Activated CD4-positive, alpha-beta T cell treated with anti-CD3 and anti-CD28 coated beads, Interleukin-2, amount 10 ng/mL, durations not matched to agents 7 days and 5 days (primary cell): ENCODE measurements at regions not wholly inside any gene's neighbourhood (a gene's known extent, or its start where the extent isn't known, plus 50 kb on each side); places are given as distances from the start of the nearest gene placed in this dataset.
A peak's percentile ranks its signal among the peaks of the same experiment; 100 is the strongest.

Experiments
- CTCF ChIA-PET: fragments of 350-600 bp; sonication (Branson Sonifier 250); formaldehyde crosslinking; loops from one replicate; lab custom pipeline; 2021; ENCODE audit warnings: antibody characterized with exemption; lab: Charles Lee
- POLR2A ChIA-PET: fragments of 350-600 bp; sonication (Branson Sonifier 250); formaldehyde crosslinking; loops from one replicate; lab custom pipeline; 2021; ENCODE audit warnings: antibody characterized with exemption; lab: Charles Lee
- DNase-seq: peaks from one replicate; pipeline ENCODE4 v3.0.0-alpha.2; 2020
- H3K27ac Mint-ChIP-seq: one replicate; pipeline ENCODE4 v1.8.0; 2021; ENCODE audit warnings: mild to moderate bottlenecking, moderate library complexity, mixed read lengths
- H3K27me3 Mint-ChIP-seq: one replicate; pipeline ENCODE4 v1.8.0; 2021; ENCODE audit warnings: mixed read lengths
- H3K36me3 Mint-ChIP-seq: one replicate; pipeline ENCODE4 v1.8.0; 2021; ENCODE audit warnings: low read depth, mixed read lengths
- H3K4me1 Mint-ChIP-seq: one replicate; pipeline ENCODE4 v1.8.0; 2021; ENCODE audit warnings: mixed read lengths
- H3K4me3 Mint-ChIP-seq: one replicate; pipeline ENCODE4 v1.8.0; 2021; ENCODE audit warnings: mild to moderate bottlenecking, moderate library complexity, mixed read lengths
- H3K9me3 Mint-ChIP-seq: one replicate; pipeline ENCODE4 v1.8.0; 2021; ENCODE audit warnings: mixed read lengths

DNA sequence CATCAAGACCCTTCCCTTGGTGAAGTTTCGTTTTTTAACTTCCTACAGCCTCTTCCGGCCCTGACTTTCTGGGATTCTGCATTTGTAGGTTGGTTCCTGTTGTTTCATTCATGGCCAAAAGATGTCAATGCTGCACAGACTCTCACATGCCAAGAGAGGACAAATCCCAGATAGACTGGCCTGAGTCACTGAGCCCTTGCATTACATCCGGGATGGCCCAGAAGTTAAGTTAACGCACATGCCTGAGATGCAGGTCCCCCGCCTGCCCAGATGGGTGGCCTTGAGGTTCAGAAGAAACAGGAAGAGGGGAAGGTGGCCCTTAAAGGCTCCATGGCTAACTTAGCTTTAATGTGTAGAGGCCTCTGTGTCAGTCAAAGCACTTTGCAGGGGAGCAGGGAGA, 51.6 kb upstream of the SRGAP3 start:
- Mint-ChIP-seq H3K36me3 (no peaks in the 10 kb centered on the region), H3K27ac (no peak overlapping the region), H3K9me3 (peaks cover 4% of the 10 kb centered on the region), H3K4me1 (peaks cover 13% of the 10 kb centered on the region), H3K4me3 (no peak overlapping the region), H3K27me3 (peaks cover 3% of the 10 kb centered on the region)
- ChIA-PET CTCF (interaction anchor here (1.2 to 3.7 kb wide), 3 partner anchors 313 to 325 kb away, joined by 3 to 23 read pairs (median 6); no protein-coding TSS in a partner anchor), POLR2A (no interaction called here)
- no peak for DNase-seq

DNA sequence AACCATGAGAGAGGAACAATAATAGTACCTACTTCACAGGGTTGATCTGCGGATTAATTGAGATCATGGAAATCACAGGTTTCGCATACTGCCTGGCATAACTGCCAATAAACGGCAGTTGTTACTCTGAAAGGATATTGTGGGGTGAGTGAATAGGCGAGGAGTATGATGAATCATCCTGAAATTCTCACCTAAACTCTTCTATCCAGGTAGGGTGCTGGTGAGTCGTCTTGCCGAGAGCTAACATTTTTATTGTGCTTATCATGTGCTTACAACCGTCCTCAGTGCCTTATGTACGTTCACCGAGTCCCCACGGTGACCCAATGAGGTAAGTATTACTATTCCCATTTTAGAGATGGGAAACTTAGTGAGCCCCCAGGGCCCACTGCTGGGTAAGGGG, 52.4 kb upstream of the SRGAP3 start:
- no peaks in the 10 kb centered on the region for H3K36me3 Mint-ChIP-seq
- no peak overlapping the region for H3K4me3 Mint-ChIP-seq
- no peak for DNase-seq
- H3K4me1 Mint-ChIP-seq = peaks cover 13% of the 10 kb centered on the region
- POLR2A ChIA-PET = no interaction called here
- CTCF ChIA-PET = interaction anchor here (0.6 to 3.7 kb wide), 19 partner anchors 9 to 334 kb away, joined by 3 to 23 read pairs (median 4); no protein-coding TSS in a partner anchor
- peaks cover 4% of the 10 kb centered on the region for H3K9me3 Mint-ChIP-seq
- H3K27me3 Mint-ChIP-seq = peaks cover 3% of the 10 kb centered on the region
- no peak overlapping the region for H3K27ac Mint-ChIP-seq

DNA sequence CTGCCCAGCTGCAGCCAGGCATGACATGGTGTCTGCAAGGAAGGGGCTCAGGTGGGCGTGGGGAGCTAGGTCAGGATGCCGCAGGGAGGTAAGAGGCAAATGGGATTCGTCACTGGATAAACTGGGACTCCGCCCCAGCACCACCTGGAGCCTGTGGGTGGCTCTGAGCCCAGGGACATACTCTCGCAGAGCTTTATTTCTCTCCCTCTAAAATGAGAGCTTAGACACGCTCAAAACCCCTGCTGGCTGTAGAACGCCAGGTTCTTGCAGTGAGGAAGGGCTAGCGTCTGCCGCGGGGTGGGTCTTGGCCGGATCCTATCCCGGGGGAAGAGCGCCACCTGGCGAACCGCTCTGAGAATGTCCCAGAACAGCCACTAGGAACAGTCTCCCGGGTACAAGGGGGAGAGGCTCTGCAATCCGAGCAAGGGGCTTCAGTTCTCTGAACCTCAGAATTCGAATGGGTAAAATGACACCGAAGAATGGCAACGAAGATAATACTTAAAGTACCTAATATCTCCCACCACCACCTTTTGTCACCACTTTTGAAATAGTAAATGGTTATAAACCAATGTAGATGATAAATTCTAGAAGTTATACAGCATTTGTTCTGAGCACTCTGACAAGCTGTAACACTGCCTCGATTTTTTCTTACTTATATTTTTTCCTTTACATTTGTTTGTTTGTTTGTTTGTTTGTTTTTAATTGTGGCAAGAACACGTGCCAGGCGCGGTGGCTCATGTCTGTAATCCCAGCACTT, 53.2 kb upstream of the SRGAP3 start:
- POLR2A ChIA-PET = no interaction called here

GRCh38 chr3:9308298-9308990, 54.4 kb upstream of the THUMPD3 start:
- H3K4me3 Mint-ChIP-seq = no peak overlapping the region
- H3K27me3 Mint-ChIP-seq = peaks cover 3% of the 10 kb centered on the region
- ChIA-PET CTCF (no interaction called here), POLR2A (no interaction called here)
- H3K4me1 Mint-ChIP-seq = no peaks in the 10 kb centered on the region
- no peaks in the 10 kb centered on the region for H3K36me3 Mint-ChIP-seq
- no peak for DNase-seq
- no peak overlapping the region for H3K27ac Mint-ChIP-seq
- no peaks in the 10 kb centered on the region for H3K9me3 Mint-ChIP-seq

More for the DNA sequence above, 53.2 kb upstream of the SRGAP3 start:
- H3K36me3 Mint-ChIP-seq = no peaks in the 10 kb centered on the region
- no peak overlapping the region for H3K4me3 Mint-ChIP-seq
- peaks cover 3% of the 10 kb centered on the region for H3K27me3 Mint-ChIP-seq
- peaks cover 4% of the 10 kb centered on the region for H3K9me3 Mint-ChIP-seq
- no peak overlapping the region for H3K27ac Mint-ChIP-seq
- CTCF ChIA-PET = interaction anchor here (0.6 to 3.7 kb wide), 20 partner anchors 10 to 335 kb away, joined by 3 to 23 read pairs (median 4); no protein-coding TSS in a partner anchor
- H3K4me1 Mint-ChIP-seq = peaks cover 13% of the 10 kb centered on the region
- peak; percentile 77 for DNase-seq

GRCh38 chr3:9310043-9310442, 52.8 kb upstream of the THUMPD3 start:
- ChIA-PET POLR2A (no interaction called here), CTCF (interaction anchor here (1.5 kb wide), 1 partner anchor 14 kb away, joined by 5 read pairs; no protein-coding TSS in a partner anchor)
- no peaks in the 10 kb centered on the region for H3K9me3 Mint-ChIP-seq
- no peaks in the 10 kb centered on the region for H3K4me1 Mint-ChIP-seq
- no peaks in the 10 kb centered on the region for H3K36me3 Mint-ChIP-seq
- no peak overlapping the region for H3K4me3 Mint-ChIP-seq
- H3K27me3 Mint-ChIP-seq = peaks cover 9% of the 10 kb centered on the region
- no peak for DNase-seq
- H3K27ac Mint-ChIP-seq = no peak overlapping the region

DNA sequence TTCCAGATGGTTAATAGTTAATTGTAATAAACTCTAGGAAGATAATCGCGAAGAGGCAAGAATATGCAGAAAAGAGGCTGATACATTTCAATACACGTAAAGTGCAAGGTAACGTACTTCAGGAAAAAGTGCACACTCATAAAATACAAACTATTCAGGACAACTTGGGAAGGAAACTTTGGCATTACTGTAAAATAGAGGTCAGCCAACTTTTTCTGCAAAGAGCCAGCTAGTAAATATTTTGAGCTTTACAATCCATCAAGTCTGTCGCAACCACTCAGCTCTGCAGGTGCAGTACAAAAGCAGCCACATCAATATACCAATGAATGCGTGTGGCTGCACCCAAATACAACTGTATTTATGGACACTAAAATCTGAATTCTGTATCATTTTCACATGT, 51.6 kb upstream of the THUMPD3 start:
- H3K27me3 Mint-ChIP-seq = peaks cover 6% of the 10 kb centered on the region
- no peak overlapping the region for H3K27ac Mint-ChIP-seq
- no peak overlapping the region for H3K4me3 Mint-ChIP-seq
- H3K4me1 Mint-ChIP-seq = no peaks in the 10 kb centered on the region
- CTCF ChIA-PET = no interaction called here
- no peak for DNase-seq
- H3K36me3 Mint-ChIP-seq = no peaks in the 10 kb centered on the region
- POLR2A ChIA-PET = no interaction called here
- no peaks in the 10 kb centered on the region for H3K9me3 Mint-ChIP-seq
